ENCODE measurements at regions not wholly inside any gene's neighbourhood (a gene's known extent, or its start where the extent isn't known, plus 50 kb on each side); places are given as distances from the start of the nearest gene placed in this dataset.

GRCh38 chr6:65999288-65999791 lies 292.3 kb upstream of the EYS start (continued):
- TF ChIP-seq EZH2 (IDR thresholded peaks at IDR 0.05; ENCODE audit: low read depth, low read length, severe bottlenecking) (no peak), ATF2 (IDR thresholded peaks at IDR 0.05; ENCODE audit: low read length) (no peak)

All from H1 (cell line).